GM10266 (cell line): ENCODE measurements at regions not wholly inside any gene's neighbourhood (a gene's known extent, or its start where the extent isn't known, plus 50 kb on each side); places are given as distances from the start of the nearest gene placed in this dataset.

Source experiments
- DNase-seq: peaks from one replicate; pipeline ENCODE4 v3.0.0; 2012; ENCODE audit errors: extremely low spot score
- CTCF ChIP-seq: IDR thresholded peaks from 2 replicates; pipeline ENCODE4 v1.5.1; 2012; ENCODE audit warnings: mild to moderate bottlenecking, low read depth; ENCODE audit not compliant: control insufficient read depth, insufficient read depth; ENCODE audit errors: missing control alignments

- no peak for TF ChIP-seq CTCF
- no peak for DNase-seq
Measured at GRCh38 chr11:28616160-28616965, 508.2 kb downstream of the METTL15 start.

GRCh38 chr11:28615542-28615941 is 507.4 kb downstream of the METTL15 start:
- no peak for TF ChIP-seq CTCF
- DNase-seq, result no peak

- TF ChIP-seq CTCF, result no peak
- DNase-seq, result no peak
Measured at GRCh38 chr11:28606930-28607329, 498.7 kb downstream of the METTL15 start.

- no peak for TF ChIP-seq CTCF
- DNase-seq, result no peak
Measured at GRCh38 chr11:28599656-28600055, 491.5 kb downstream of the METTL15 start.

- no peak for TF ChIP-seq CTCF
- no peak for DNase-seq
Measured at GRCh38 chr11:28598531-28598930, 490.3 kb downstream of the METTL15 start.

- no peak for DNase-seq
- TF ChIP-seq CTCF, result no peak
Measured at GRCh38 chr11:28596816-28597215, 488.6 kb downstream of the METTL15 start.

- DNase-seq, result no peak
- TF ChIP-seq CTCF, result no peak
Measured at GRCh38 chr11:28592141-28592540, 484.0 kb downstream of the METTL15 start.
